H4 (cell line): ENCODE measurements at regions not wholly inside any gene's neighbourhood (a gene's known extent, or its start where the extent isn't known, plus 50 kb on each side); places are given as distances from the start of the nearest gene placed in this dataset.

Source experiments
- DNase-seq: peaks from one replicate; pipeline ENCODE4 v3.0.0-alpha.2; 2015; ENCODE audit warnings: low spot score

GRCh38 chr9:91098203-91098850, 263.4 kb downstream of the AUH start:
- DNase-seq = no peak

- no peak for DNase-seq
Measured at GRCh38 chr9:91099436-91099835, 262.3 kb downstream of the AUH start.

GRCh38 chr9:91100878-91101450, 260.8 kb downstream of the AUH start:
- DNase-seq = no peak

GRCh38 chr9:91101611-91102168, 260.0 kb downstream of the AUH start:
- no peak for DNase-seq

GRCh38 chr9:91102269-91102668, 259.4 kb downstream of the AUH start:
- no peak for DNase-seq

- no peak for DNase-seq
Measured at GRCh38 chr9:91103931-91104330, 257.8 kb downstream of the AUH start.

GRCh38 chr9:91106415-91107081, 255.2 kb downstream of the AUH start:
- DNase-seq = no peak

GRCh38 chr9:91111226-91111625, 250.5 kb downstream of the AUH start:
- DNase-seq = no peak

- no peak for DNase-seq
Measured at GRCh38 chr9:91111876-91112275, 249.8 kb downstream of the AUH start.

- no peak for DNase-seq
Measured at GRCh38 chr9:91113016-91113415, 248.7 kb downstream of the AUH start.

- no peak for DNase-seq
Measured at GRCh38 chr9:91114450-91114849, 247.3 kb downstream of the AUH start.

GRCh38 chr9:91116211-91116610, 245.5 kb downstream of the AUH start:
- no peak for DNase-seq

- no peak for DNase-seq
Measured at GRCh38 chr9:91116711-91117110, 245.0 kb downstream of the AUH start.

GRCh38 chr9:91117474-91117891, 244.2 kb downstream of the AUH start:
- no peak for DNase-seq

- DNase-seq = no peak
Measured at GRCh38 chr9:91117959-91118703, 243.6 kb downstream of the AUH start.

- DNase-seq = no peak
Measured at GRCh38 chr9:91118704-91119025, 243.1 kb downstream of the AUH start.

- no peak for DNase-seq
Measured at GRCh38 chr9:91119142-91119541, 242.6 kb downstream of the AUH start.

GRCh38 chr9:91119679-91120078, 242.0 kb downstream of the AUH start:
- no peak for DNase-seq

GRCh38 chr9:91120200-91120599, 241.5 kb downstream of the AUH start:
- no peak for DNase-seq

GRCh38 chr9:91122755-91123154, 239.0 kb downstream of the AUH start:
- DNase-seq = no peak

GRCh38 chr9:91126761-91127445, 234.8 kb downstream of the AUH start:
- peak; percentile 33 for DNase-seq

- DNase-seq = no peak
Measured at GRCh38 chr9:91127653-91128052, 234.1 kb downstream of the AUH start.
